ENCODE measurements at regions not wholly inside any gene's neighbourhood (a gene's known extent, or its start where the extent isn't known, plus 50 kb on each side); places are given as distances from the start of the nearest gene placed in this dataset.

GRCh38 chr3:82308755-82309154, 547.3 kb upstream of the GBE1 start:
- H3K9me1 ChIP-seq (ENCODE audit: control insufficient read depth, extremely low read depth, insufficient read depth, low read length): no peaks in the 10 kb centered on the region
- H4K20me1 ChIP-seq (ENCODE audit: control insufficient read depth, extremely low read depth, insufficient read depth, low read length): no peaks in the 10 kb centered on the region
- no peaks in the 10 kb centered on the region for H3K27me3 ChIP-seq (ENCODE audit: control insufficient read depth, extremely low read depth, insufficient read depth, low read length)
- H2AFZ ChIP-seq (ENCODE audit: control insufficient read depth, low read length): no peak overlapping the region
- H3K9me3 ChIP-seq (ENCODE audit: control insufficient read depth, low read depth, low read length): no peaks in the 10 kb centered on the region
- no peak for TF ChIP-seq CTCF (optimal IDR thresholded peaks at IDR 0.05 in 1 of 3, IDR thresholded peaks at IDR 0.05 in 1 of 3, conservative IDR thresholded peaks at IDR 0.05 in 1 of 3; ENCODE audit: extremely low read depth in 1 of 3, insufficient read depth in 2 of 3, low read length in 3 of 3)
- no peak for TF ChIP-seq EZH2 (IDR thresholded peaks at IDR 0.05; ENCODE audit: low read length)
- no peaks in the 10 kb centered on the region for H3K36me3 ChIP-seq (ENCODE audit: control insufficient read depth in 2 of 2, extremely low read depth in 1 of 2, insufficient read depth in 2 of 2, low read length in 2 of 2)
- H3K79me2 ChIP-seq (ENCODE audit: control insufficient read depth, insufficient read depth, low read length): no peaks in the 10 kb centered on the region
- no peaks in the 10 kb centered on the region for H3K4me1 ChIP-seq (ENCODE audit: control insufficient read depth, extremely low read depth, insufficient read depth, low read length)
- dilution Hi-C loops (cut with MboI; ENCODE audit: extremely low pct_ligation_motif_present, low sequenced_read_pairs): no loop called here
- no peak for DNase-seq (ENCODE audit: low read depth, low spot score)
- H3K4me2 ChIP-seq (ENCODE audit: control insufficient read depth, extremely low read depth, insufficient read depth, low read depth, low read length): no peak overlapping the region
- no peak overlapping the region for H3K9ac ChIP-seq (ENCODE audit: control insufficient read depth, extremely low read depth, insufficient read depth, low read length)
- FAIRE-seq: no peak
- no peak overlapping the region for H3K4me3 ChIP-seq (ENCODE audit: control insufficient read depth in 2 of 3, extremely low read depth in 1 of 3, insufficient read depth in 2 of 3, low read depth in 1 of 3, low read length in 3 of 3)
- H3K27ac ChIP-seq (ENCODE audit: control insufficient read depth, insufficient read depth, low read length): no peak overlapping the region

GRCh38 chr3:82306189-82306588, 544.7 kb upstream of the GBE1 start:
- Histone ChIP-seq H4K20me1 (ENCODE audit: control insufficient read depth, extremely low read depth, insufficient read depth, low read length) (no peaks in the 10 kb centered on the region), H3K27me3 (ENCODE audit: control insufficient read depth, extremely low read depth, insufficient read depth, low read length) (no peaks in the 10 kb centered on the region), H3K9me3 (ENCODE audit: control insufficient read depth, low read depth, low read length) (no peaks in the 10 kb centered on the region), H3K4me2 (ENCODE audit: control insufficient read depth, extremely low read depth, insufficient read depth, low read depth, low read length) (no peak overlapping the region), H3K9me1 (ENCODE audit: control insufficient read depth, extremely low read depth, insufficient read depth, low read length) (no peaks in the 10 kb centered on the region), H3K27ac (ENCODE audit: control insufficient read depth, insufficient read depth, low read length) (no peak overlapping the region), H2AFZ (ENCODE audit: control insufficient read depth, low read length) (no peak overlapping the region), H3K9ac (ENCODE audit: control insufficient read depth, extremely low read depth, insufficient read depth, low read length) (no peak overlapping the region), H3K4me1 (ENCODE audit: control insufficient read depth, extremely low read depth, insufficient read depth, low read length) (no peaks in the 10 kb centered on the region), H3K4me3 (ENCODE audit: control insufficient read depth in 2 of 3, extremely low read depth in 1 of 3, insufficient read depth in 2 of 3, low read depth in 1 of 3, low read length in 3 of 3) (no peak overlapping the region), H3K79me2 (ENCODE audit: control insufficient read depth, insufficient read depth, low read length) (no peaks in the 10 kb centered on the region), H3K36me3 (ENCODE audit: control insufficient read depth in 2 of 2, extremely low read depth in 1 of 2, insufficient read depth in 2 of 2, low read length in 2 of 2) (no peaks in the 10 kb centered on the region)
- FAIRE-seq (no peak), DNase-seq (ENCODE audit: low read depth, low spot score) (no peak)
- dilution Hi-C loops (cut with MboI; ENCODE audit: extremely low pct_ligation_motif_present, low sequenced_read_pairs): no loop called here
- TF ChIP-seq EZH2 (IDR thresholded peaks at IDR 0.05; ENCODE audit: low read length): no peak

GRCh38 chr3:82294609-82295008, 533.2 kb upstream of the GBE1 start:
- Histone ChIP-seq H3K4me1 (ENCODE audit: control insufficient read depth, extremely low read depth, insufficient read depth, low read length) (no peaks in the 10 kb centered on the region), H3K4me2 (ENCODE audit: control insufficient read depth, extremely low read depth, insufficient read depth, low read depth, low read length) (no peak overlapping the region), H3K4me3 (ENCODE audit: control insufficient read depth in 2 of 3, extremely low read depth in 1 of 3, insufficient read depth in 2 of 3, low read depth in 1 of 3, low read length in 3 of 3) (no peak overlapping the region), H3K9me1 (ENCODE audit: control insufficient read depth, extremely low read depth, insufficient read depth, low read length) (no peaks in the 10 kb centered on the region), H4K20me1 (ENCODE audit: control insufficient read depth, extremely low read depth, insufficient read depth, low read length) (no peaks in the 10 kb centered on the region), H3K36me3 (ENCODE audit: control insufficient read depth in 2 of 2, extremely low read depth in 1 of 2, insufficient read depth in 2 of 2, low read length in 2 of 2) (no peaks in the 10 kb centered on the region), H3K9me3 (ENCODE audit: control insufficient read depth, low read depth, low read length) (no peaks in the 10 kb centered on the region), H3K27ac (ENCODE audit: control insufficient read depth, insufficient read depth, low read length) (no peak overlapping the region), H3K27me3 (ENCODE audit: control insufficient read depth, extremely low read depth, insufficient read depth, low read length) (no peaks in the 10 kb centered on the region), H2AFZ (ENCODE audit: control insufficient read depth, low read length) (no peak overlapping the region), H3K79me2 (ENCODE audit: control insufficient read depth, insufficient read depth, low read length) (no peaks in the 10 kb centered on the region), H3K9ac (ENCODE audit: control insufficient read depth, extremely low read depth, insufficient read depth, low read length) (no peak overlapping the region)
- FAIRE-seq: no peak
- dilution Hi-C loops (cut with MboI; ENCODE audit: extremely low pct_ligation_motif_present, low sequenced_read_pairs): no loop called here
- no peak for TF ChIP-seq EZH2 (IDR thresholded peaks at IDR 0.05; ENCODE audit: low read length)
- no peak for DNase-seq (ENCODE audit: low read depth, low spot score)

Measured in keratinocyte (primary cell).